ENCODE measurements at regions not wholly inside any gene's neighbourhood (a gene's known extent, or its start where the extent isn't known, plus 50 kb on each side); places are given as distances from the start of the nearest gene placed in this dataset.

GRCh38 chr20:40205971-40206370 is 483.1 kb downstream of the MAFB start:
- TF ChIP-seq HDAC6 (IDR thresholded peaks at IDR 0.05; ENCODE audit: low read depth, low read length), result no peak
- no peak for TF ChIP-seq CTCF (IDR thresholded peaks at IDR 0.05; ENCODE audit: control extremely low read depth in 1 of 3, insufficient read depth in 1 of 3, low read depth in 1 of 3, low read length in 3 of 3)
- TF ChIP-seq SP2 (IDR thresholded peaks at IDR 0.05; ENCODE audit: low read length), result no peak
- no peak for TF ChIP-seq NRF1 (IDR thresholded peaks at IDR 0.05; ENCODE audit: low read depth, low read length)
- no peak for TF ChIP-seq YY1 (IDR thresholded peaks at IDR 0.05; ENCODE audit: low read depth, low read length)
- no peak for TF ChIP-seq JUN (IDR thresholded peaks at IDR 0.05; ENCODE audit: low read depth, low read length)
- TF ChIP-seq EZH2 (IDR thresholded peaks at IDR 0.05; ENCODE audit: low read depth, low read length, severe bottlenecking), result no peak
- TF ChIP-seq ATF3 (IDR thresholded peaks at IDR 0.05; ENCODE audit: insufficient read depth, low read depth, low read length), result no peak
- TF ChIP-seq CBX8 (IDR thresholded peaks at IDR 0.05; ENCODE audit: borderline replicate concordance, low read depth, low read length), result no peak
- no peak for TF ChIP-seq TAF1 (IDR thresholded peaks at IDR 0.05; ENCODE audit: low read depth, low read length)
